GM12878 (cell line): ENCODE measurements at regions not wholly inside any gene's neighbourhood (a gene's known extent, or its start where the extent isn't known, plus 50 kb on each side); places are given as distances from the start of the nearest gene placed in this dataset.

Experiments used
- BCL3 ChIP-seq: IDR thresholded peaks from 2 replicates; pipeline ENCODE4 v1.6.1; 2011; ENCODE audit warnings: borderline replicate concordance, low read depth, mild to moderate bottlenecking, moderate library complexity, low read length; ENCODE audit not compliant: insufficient read depth, poor library complexity, severe bottlenecking
- BCLAF1 ChIP-seq: fragments of 450-650 bp; IDR thresholded peaks from 2 replicates; pipeline ENCODE4 v1.6.1; 2017; ENCODE audit warnings: antibody characterized with exemption, mild to moderate bottlenecking, moderate library complexity
- CEBPZ ChIP-seq: fragments of 150-350 bp; IDR thresholded peaks from 2 replicates; pipeline ENCODE4 v1.6.1; 2016; ENCODE audit warnings: low read depth, low read length
- CUX1 ChIP-seq: IDR thresholded peaks from 2 replicates; pipeline ENCODE4 v1.6.1; 2012; ENCODE audit warnings: improper control_type of control experiment, low read depth, low read length; ENCODE audit not compliant: insufficient replicate concordance
- FOXK2 ChIP-seq: fragments of 450-650 bp; IDR thresholded peaks from 2 replicates; pipeline ENCODE4 v1.6.1; 2017; ENCODE audit warnings: mild to moderate bottlenecking, moderate library complexity
- PAX8 ChIP-seq: fragments of 450-650 bp; IDR thresholded peaks from 2 replicates; pipeline ENCODE4 v1.6.1; 2017; ENCODE audit warnings: mild to moderate bottlenecking, moderate library complexity
- SIX5 ChIP-seq: IDR thresholded peaks from 2 replicates; pipeline ENCODE4 v1.6.1; 2011; ENCODE audit warnings: mild to moderate bottlenecking, low read depth, low read length, moderate library complexity; ENCODE audit not compliant: severe bottlenecking
- SMAD5 ChIP-seq: IDR thresholded peaks from 2 replicates; pipeline ENCODE4 v1.6.1; 2016; ENCODE audit warnings: antibody characterized with exemption, low read depth
- TAF1 ChIP-seq: IDR thresholded peaks from 2 replicates; pipeline ENCODE4 v1.6.1; 2011; ENCODE audit warnings: mild to moderate bottlenecking, low read depth, low read length, borderline replicate concordance

GRCh38 chr2:78351208-78351607 is 674.3 kb upstream of the REG3G start (continued):
- TF ChIP-seq CUX1 (no peak), FOXK2 (no peak), BCLAF1 (no peak), PAX8 (no peak), SIX5 (no peak), BCL3 (no peak), CEBPZ (no peak), TAF1 (no peak), SMAD5 (no peak)
